HFFc6 (cell line): ENCODE measurements at regions not wholly inside any gene's neighbourhood (a gene's known extent, or its start where the extent isn't known, plus 50 kb on each side); places are given as distances from the start of the nearest gene placed in this dataset.

Source experiments
- DNase-seq: peaks from one replicate; pipeline ENCODE4 v3.0.0-alpha.2; 2018
- H3K27ac Mint-ChIP-seq: 2 replicates; pipeline ENCODE4 v1.8.0; 2020; ENCODE audit warnings: mild to moderate bottlenecking, mixed read lengths
- H3K27me3 Mint-ChIP-seq: 2 replicates; pipeline ENCODE4 v1.8.0; 2021; ENCODE audit warnings: mild to moderate bottlenecking, moderate library complexity, mixed read lengths; ENCODE audit not compliant: insufficient read depth
- H3K36me3 Mint-ChIP-seq: 2 replicates; pipeline ENCODE4 v1.8.0; 2021; ENCODE audit warnings: low read depth, mixed read lengths
- H3K4me1 Mint-ChIP-seq: 2 replicates; pipeline ENCODE4 v1.8.0; 2020; ENCODE audit warnings: low read depth, mixed read lengths
- H3K4me3 Mint-ChIP-seq: 2 replicates; pipeline ENCODE4 v1.8.0; 2020; ENCODE audit warnings: mild to moderate bottlenecking, moderate library complexity, mixed read lengths
- H3K9me3 Mint-ChIP-seq: 2 replicates; pipeline ENCODE4 v1.8.0; 2020; ENCODE audit warnings: mild to moderate bottlenecking, mixed read lengths
- TF ChIP-seq, protein P1 (sequence below): fragments of 200-600 bp; sonication (generic); IDR thresholded peaks from 2 replicates; pipeline ENCODE4 v1.5.0; 2021; ENCODE audit warnings: antibody characterized with exemption, mild to moderate bottlenecking

DNA sequence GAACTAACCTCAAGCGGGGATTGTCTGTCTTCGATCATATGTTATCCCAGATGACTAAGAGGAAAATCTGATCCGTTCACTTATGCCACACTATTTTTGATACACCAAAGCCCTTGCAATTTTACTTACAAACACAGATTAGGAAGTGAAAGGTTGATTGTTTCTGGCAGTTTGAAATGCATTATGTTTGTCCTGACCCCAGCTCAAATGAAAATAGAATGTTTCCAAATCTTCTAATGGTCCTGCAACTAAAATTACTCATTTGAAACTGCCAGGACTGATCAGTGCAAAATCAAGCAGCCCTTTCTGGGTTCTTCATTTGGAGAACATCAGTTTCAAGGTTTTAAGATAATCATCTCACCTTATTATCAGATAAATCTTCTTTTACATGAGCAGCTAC is 696.7 kb upstream of the WWC1 start:
- Mint-ChIP-seq H3K27ac (no peak overlapping the region), H3K4me3 (no peak overlapping the region), H3K9me3 (no peaks in the 10 kb centered on the region), H3K4me1 (no peaks in the 10 kb centered on the region), H3K36me3 (no peaks in the 10 kb centered on the region), H3K27me3 (no peaks in the 10 kb centered on the region)
- TF ChIP-seq, protein P1, sequence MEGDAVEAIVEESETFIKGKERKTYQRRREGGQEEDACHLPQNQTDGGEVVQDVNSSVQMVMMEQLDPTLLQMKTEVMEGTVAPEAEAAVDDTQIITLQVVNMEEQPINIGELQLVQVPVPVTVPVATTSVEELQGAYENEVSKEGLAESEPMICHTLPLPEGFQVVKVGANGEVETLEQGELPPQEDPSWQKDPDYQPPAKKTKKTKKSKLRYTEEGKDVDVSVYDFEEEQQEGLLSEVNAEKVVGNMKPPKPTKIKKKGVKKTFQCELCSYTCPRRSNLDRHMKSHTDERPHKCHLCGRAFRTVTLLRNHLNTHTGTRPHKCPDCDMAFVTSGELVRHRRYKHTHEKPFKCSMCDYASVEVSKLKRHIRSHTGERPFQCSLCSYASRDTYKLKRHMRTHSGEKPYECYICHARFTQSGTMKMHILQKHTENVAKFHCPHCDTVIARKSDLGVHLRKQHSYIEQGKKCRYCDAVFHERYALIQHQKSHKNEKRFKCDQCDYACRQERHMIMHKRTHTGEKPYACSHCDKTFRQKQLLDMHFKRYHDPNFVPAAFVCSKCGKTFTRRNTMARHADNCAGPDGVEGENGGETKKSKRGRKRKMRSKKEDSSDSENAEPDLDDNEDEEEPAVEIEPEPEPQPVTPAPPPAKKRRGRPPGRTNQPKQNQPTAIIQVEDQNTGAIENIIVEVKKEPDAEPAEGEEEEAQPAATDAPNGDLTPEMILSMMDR = no peak
- no peak for DNase-seq

DNA sequence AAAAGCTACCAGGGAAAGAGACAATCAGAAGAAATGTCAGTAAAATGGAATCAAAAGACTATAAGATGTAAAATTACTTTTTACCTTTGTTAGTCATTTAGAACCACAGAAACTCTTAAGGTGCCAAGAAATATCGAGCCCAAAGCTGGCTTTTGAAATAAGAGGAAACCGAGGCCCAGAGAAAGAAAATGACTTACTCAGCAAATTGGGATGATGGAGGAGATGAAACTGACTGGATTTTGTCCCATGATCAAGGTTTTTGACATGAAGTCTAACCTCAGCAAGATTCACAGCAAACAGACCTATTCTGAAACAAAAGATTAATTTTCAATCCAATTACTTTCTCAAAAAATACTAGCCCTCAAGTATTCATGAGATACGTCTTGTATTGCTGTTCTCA is 696.2 kb upstream of the WWC1 start:
- Mint-ChIP-seq H3K4me3 (no peak overlapping the region), H3K27me3 (no peaks in the 10 kb centered on the region), H3K9me3 (no peaks in the 10 kb centered on the region), H3K27ac (no peak overlapping the region), H3K4me1 (no peaks in the 10 kb centered on the region), H3K36me3 (no peaks in the 10 kb centered on the region)
- no peak for DNase-seq
- TF ChIP-seq, protein P1 = no peak

DNA sequence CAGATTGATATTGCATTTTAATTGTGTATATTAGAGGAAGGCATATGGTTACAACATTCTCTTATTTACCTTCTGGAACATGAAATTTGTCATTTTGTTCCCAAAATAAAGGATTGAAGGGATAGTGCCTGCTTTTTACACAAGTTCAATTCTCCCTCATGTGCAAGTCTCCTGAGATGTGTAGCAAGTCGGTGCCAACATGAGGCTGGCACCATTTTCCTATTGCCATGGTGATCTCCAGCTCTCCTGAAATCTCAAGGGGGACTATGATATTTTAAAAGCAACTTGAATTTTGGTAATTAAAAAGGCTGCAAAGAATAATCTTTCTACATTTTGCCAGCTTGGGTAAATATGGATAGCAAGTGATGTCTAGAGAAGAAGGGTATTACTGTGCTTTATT is 693.3 kb upstream of the WWC1 start:
- no peak overlapping the region for H3K4me3 Mint-ChIP-seq
- H3K27me3 Mint-ChIP-seq = no peaks in the 10 kb centered on the region
- DNase-seq = no peak
- H3K36me3 Mint-ChIP-seq = no peaks in the 10 kb centered on the region
- no peaks in the 10 kb centered on the region for H3K9me3 Mint-ChIP-seq
- peaks cover 7% of the 10 kb centered on the region; the same call in 1 of the 2 replicates for H3K4me1 Mint-ChIP-seq
- TF ChIP-seq, protein P1 = no peak
- no peak overlapping the region for H3K27ac Mint-ChIP-seq

DNA sequence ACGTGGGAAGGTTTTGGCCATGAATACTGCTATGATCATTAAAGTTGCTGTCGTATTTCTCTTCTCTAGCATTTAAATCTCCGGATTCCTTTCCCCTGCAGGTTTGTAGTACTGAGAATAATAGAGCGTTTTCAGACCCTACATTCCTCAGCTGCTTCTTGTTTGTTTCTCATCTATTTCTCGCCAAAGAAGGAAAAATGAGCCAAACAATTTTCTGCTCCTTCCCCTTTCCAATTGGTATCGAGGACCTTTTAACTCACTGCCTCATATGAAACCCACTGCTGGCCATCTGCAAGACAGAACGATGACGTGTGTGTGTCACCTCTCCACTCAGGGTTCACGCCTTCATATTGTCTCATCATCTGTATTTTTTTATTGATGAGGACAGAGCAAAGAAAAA is 689.4 kb upstream of the WWC1 start:
- H3K4me3 Mint-ChIP-seq = no peak overlapping the region
- no peaks in the 10 kb centered on the region for H3K9me3 Mint-ChIP-seq
- H3K27me3 Mint-ChIP-seq = no peaks in the 10 kb centered on the region
- H3K36me3 Mint-ChIP-seq = no peaks in the 10 kb centered on the region
- peaks cover 7% of the 10 kb centered on the region; the same call in 1 of the 2 replicates for H3K4me1 Mint-ChIP-seq
- no peak overlapping the region for H3K27ac Mint-ChIP-seq
- no peak for DNase-seq
- TF ChIP-seq, protein P1 = no peak

DNA sequence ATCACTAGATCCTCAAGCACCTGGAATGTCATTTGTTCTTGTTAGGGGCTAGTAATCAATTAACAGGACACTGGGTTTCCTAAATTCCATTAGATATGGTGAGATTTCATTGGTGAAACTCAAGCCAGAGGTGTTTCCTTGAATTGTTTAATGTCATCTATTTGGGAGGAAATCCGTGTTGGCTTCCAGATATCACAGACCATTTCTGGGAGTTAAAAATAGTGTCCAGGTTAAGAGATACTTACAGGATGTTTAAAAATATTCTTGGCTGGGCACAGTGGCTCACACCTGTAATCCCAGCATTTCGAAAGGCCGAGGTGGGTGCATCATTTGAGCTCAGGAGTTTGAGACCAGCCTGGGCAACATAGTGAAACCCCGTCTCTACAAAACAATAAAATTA is 688.3 kb upstream of the WWC1 start:
- Mint-ChIP-seq H3K27ac (no peak overlapping the region), H3K4me3 (no peak overlapping the region), H3K36me3 (no peaks in the 10 kb centered on the region), H3K4me1 (peaks cover 7% of the 10 kb centered on the region; the same call in 1 of the 2 replicates), H3K27me3 (no peaks in the 10 kb centered on the region), H3K9me3 (no peaks in the 10 kb centered on the region)
- TF ChIP-seq, protein P1 = no peak
- DNase-seq = no peak
